Osteocyte (in vitro differentiated cells): ENCODE measurements at regions not wholly inside any gene's neighbourhood (a gene's known extent, or its start where the extent isn't known, plus 50 kb on each side); places are given as distances from the start of the nearest gene placed in this dataset.

ENCODE experiments used
- DNase-seq: peaks from one replicate; pipeline ENCODE4 v3.0.0; 2021; ENCODE audit warnings: mixed read lengths; ENCODE audit not compliant: unreplicated experiment; ENCODE audit errors: extremely low spot score
- H3K27ac Mint-ChIP-seq: one replicate; pipeline ENCODE4 v1.8.0; 2021; ENCODE audit warnings: mild to moderate bottlenecking, mixed read lengths; ENCODE audit not compliant: unreplicated experiment
- H3K27me3 Mint-ChIP-seq: one replicate; pipeline ENCODE4 v1.8.0; 2021; ENCODE audit warnings: mixed read lengths; ENCODE audit not compliant: unreplicated experiment
- H3K36me3 Mint-ChIP-seq: one replicate; pipeline ENCODE4 v1.8.0; 2021; ENCODE audit warnings: mixed read lengths; ENCODE audit not compliant: unreplicated experiment
- H3K4me1 Mint-ChIP-seq: one replicate; pipeline ENCODE4 v1.8.0; 2021; ENCODE audit warnings: mixed read lengths; ENCODE audit not compliant: unreplicated experiment
- H3K4me3 Mint-ChIP-seq: one replicate; pipeline ENCODE4 v1.8.0; 2021; ENCODE audit warnings: mild to moderate bottlenecking, moderate library complexity, mixed read lengths; ENCODE audit not compliant: unreplicated experiment
- H3K9me3 Mint-ChIP-seq: one replicate; pipeline ENCODE4 v1.8.0; 2021; ENCODE audit warnings: mixed read lengths; ENCODE audit not compliant: unreplicated experiment
- CTCF ChIP-seq: fragments of 200-600 bp; sonication (generic); IDR thresholded peaks from 2 replicates; pipeline ENCODE4 v1.5.0; 2021; ENCODE audit warnings: antibody characterized with exemption, mild to moderate bottlenecking, moderate library complexity

GRCh38 chr13:33723772-33724435, 94.0 kb upstream of the RFC3 start:
- Mint-ChIP-seq H3K9me3 (peaks cover 8% of the 10 kb centered on the region), H3K4me3 (no peak overlapping the region), H3K27me3 (no peaks in the 10 kb centered on the region), H3K36me3 (no peaks in the 10 kb centered on the region), H3K4me1 (peaks cover 33% of the 10 kb centered on the region), H3K27ac (peak overlapping the region; percentile 65)
- peak; percentile 89 for TF ChIP-seq CTCF
- DNase-seq, result no peak

DNA sequence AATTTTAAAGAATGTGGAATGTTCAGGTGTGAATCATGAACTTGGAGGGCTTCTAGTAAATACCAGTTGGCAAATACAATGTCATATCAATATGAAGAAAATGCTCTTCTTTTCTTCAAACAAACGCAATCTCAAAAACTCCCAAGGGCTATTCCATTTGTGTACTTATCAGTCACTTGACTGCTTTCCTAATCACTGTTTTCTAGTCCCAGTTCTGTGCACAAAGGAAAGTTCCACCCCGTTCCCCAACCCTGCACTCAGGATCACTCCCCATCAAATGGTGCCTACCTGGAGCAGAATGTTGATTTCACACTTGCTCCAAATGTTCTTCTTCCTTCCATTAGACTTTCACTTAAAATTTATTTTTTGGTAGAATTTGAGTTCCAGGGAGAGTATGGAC, 92.6 kb upstream of the RFC3 start:
- Mint-ChIP-seq H3K36me3 (no peaks in the 10 kb centered on the region), H3K27me3 (no peaks in the 10 kb centered on the region), H3K4me1 (peaks cover 33% of the 10 kb centered on the region), H3K9me3 (peaks cover under 1% of the 10 kb centered on the region), H3K27ac (no peak overlapping the region), H3K4me3 (no peak overlapping the region)
- DNase-seq, result no peak
- TF ChIP-seq CTCF, result no peak

DNA sequence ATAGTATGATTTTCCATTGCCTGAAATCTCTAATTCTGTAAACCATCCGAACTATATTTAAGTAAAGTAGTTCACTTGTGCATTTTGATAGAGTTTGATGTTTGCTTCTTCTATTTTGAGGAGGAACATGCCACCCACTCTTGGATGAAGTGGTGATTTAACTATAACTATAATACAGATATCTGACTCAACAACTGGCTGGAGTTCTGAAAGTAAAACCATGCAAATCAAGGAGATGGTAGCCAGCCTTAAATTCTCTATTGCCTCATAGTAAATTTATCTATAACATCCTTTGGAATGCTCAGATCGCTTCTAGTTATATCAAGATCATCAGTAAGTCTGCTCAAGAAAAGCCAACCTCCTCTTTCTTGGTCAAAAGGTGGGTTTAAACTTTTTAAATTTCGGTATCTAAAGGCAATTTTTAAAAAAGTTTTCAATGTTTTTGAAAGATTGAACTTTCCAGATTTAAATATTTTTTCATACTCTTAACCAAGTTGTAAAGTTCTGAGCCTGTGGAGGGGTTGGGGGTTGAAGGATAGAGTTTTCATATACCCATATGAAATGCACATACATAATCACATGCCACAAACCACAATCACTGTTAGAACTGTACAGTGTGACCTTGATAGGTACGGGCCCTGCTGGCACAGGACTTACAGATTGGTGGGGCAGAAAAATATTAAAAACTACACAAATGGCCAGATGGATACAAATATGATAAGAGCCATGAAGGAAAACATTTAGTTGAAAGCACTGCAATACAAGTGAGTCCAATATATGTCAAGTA, 90.5 kb upstream of the RFC3 start:
- H3K27me3 Mint-ChIP-seq, result no peaks in the 10 kb centered on the region
- peaks cover 24% of the 10 kb centered on the region for H3K4me1 Mint-ChIP-seq
- no peak overlapping the region for H3K27ac Mint-ChIP-seq
- H3K36me3 Mint-ChIP-seq, result no peaks in the 10 kb centered on the region
- no peak for TF ChIP-seq CTCF
- H3K4me3 Mint-ChIP-seq, result no peak overlapping the region
- DNase-seq, result no peak
- H3K9me3 Mint-ChIP-seq, result no peaks in the 10 kb centered on the region

GRCh38 chr13:33728271-33729037, 89.5 kb upstream of the RFC3 start:
- Mint-ChIP-seq H3K4me1 (peaks cover 14% of the 10 kb centered on the region), H3K36me3 (no peaks in the 10 kb centered on the region), H3K27me3 (no peaks in the 10 kb centered on the region), H3K9me3 (no peaks in the 10 kb centered on the region), H3K27ac (no peak overlapping the region), H3K4me3 (no peak overlapping the region)
- TF ChIP-seq CTCF, result no peak
- no peak for DNase-seq

DNA sequence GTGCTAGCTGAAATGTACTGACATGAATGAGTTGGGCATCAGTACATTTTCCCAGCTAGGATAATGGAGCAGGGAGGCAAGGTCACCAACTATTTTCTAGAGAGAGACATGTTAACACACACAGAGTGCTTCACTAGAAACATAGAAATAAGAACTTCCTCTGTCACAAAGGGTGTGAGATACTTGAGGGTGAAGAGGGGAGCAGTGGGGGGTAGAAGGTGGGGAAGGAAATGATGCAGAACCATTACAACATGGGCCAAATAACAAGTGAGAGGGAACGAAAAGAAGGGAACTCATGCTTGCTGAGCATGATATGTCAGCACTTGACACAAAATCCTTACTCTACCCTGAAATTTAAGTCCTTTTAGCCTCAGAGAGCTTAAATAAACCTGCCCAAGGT, 87.8 kb upstream of the RFC3 start:
- Mint-ChIP-seq H3K27me3 (no peaks in the 10 kb centered on the region), H3K4me1 (peaks cover 10% of the 10 kb centered on the region), H3K27ac (no peak overlapping the region), H3K9me3 (no peaks in the 10 kb centered on the region), H3K4me3 (no peak overlapping the region), H3K36me3 (no peaks in the 10 kb centered on the region)
- no peak for DNase-seq
- TF ChIP-seq CTCF, result no peak
